Neural cell (in vitro differentiated cells): ENCODE measurements at regions not wholly inside any gene's neighbourhood (a gene's known extent, or its start where the extent isn't known, plus 50 kb on each side); places are given as distances from the start of the nearest gene placed in this dataset.

Experiments
- H2AFZ ChIP-seq: fragments of 200-600, 300-800 bp; sonication (generic), shearing (Covaris generic); 2 replicates; pipeline ENCODE4 v1.6.0; 2014; ENCODE audit warnings: low read depth, mild to moderate bottlenecking, antibody characterized with exemption, low read length, moderate library complexity
- H3F3A ChIP-seq: fragments of 200-600 bp; shearing (Covaris generic); 2 replicates; pipeline ENCODE4 v1.6.1; 2016; ENCODE audit warnings: mild to moderate bottlenecking, moderate library complexity, mixed read lengths, antibody characterized with exemption, low read length; ENCODE audit not compliant: insufficient read depth, poor library complexity, severe bottlenecking
- H3K27ac ChIP-seq: fragments of 200-600, 300-800 bp; sonication (generic), shearing (Covaris generic); 2 replicates; pipeline ENCODE4 v1.5.1; 2014; ENCODE audit warnings: mild to moderate bottlenecking, low read length, moderate library complexity
- H3K27me3 ChIP-seq: fragments of 300-800, 200-600 bp; sonication (generic), shearing (Covaris generic); 2 replicates; pipeline ENCODE4 v1.6.0; 2014; ENCODE audit warnings: mild to moderate bottlenecking, low read depth, low read length, moderate library complexity; ENCODE audit not compliant: insufficient read depth
- H3K36me3 ChIP-seq: fragments of 300-800, 200-600 bp; sonication (generic), shearing (Covaris generic); 2 replicates; pipeline ENCODE4 v1.5.1; 2014; ENCODE audit warnings: mild to moderate bottlenecking, antibody characterized with exemption, low read length, moderate library complexity; ENCODE audit not compliant: insufficient read depth
- H3K4me2 ChIP-seq: fragments of 300-800, 200-600 bp; sonication (generic), shearing (Covaris generic); 2 replicates; pipeline ENCODE4 v1.6.0; 2014; ENCODE audit warnings: mild to moderate bottlenecking, low read length
- H3K4me3 ChIP-seq: fragments of 300-800, 200-600 bp; sonication (generic), shearing (Covaris generic); 2 replicates; pipeline ENCODE4 v1.5.1; 2014; ENCODE audit warnings: mild to moderate bottlenecking, low read length, moderate library complexity
- H3K79me2 ChIP-seq: fragments of 200-600 bp; shearing (Covaris generic); replicated peaks from 2 replicates; pipeline ENCODE4 v1.6.0; 2014; ENCODE audit warnings: mild to moderate bottlenecking, low read length, moderate library complexity; ENCODE audit not compliant: insufficient read depth
- H3K9ac ChIP-seq: fragments of 300-800, 200-600 bp; sonication (generic), shearing (Covaris generic); 2 replicates; pipeline ENCODE4 v1.6.1; 2016; ENCODE audit warnings: mild to moderate bottlenecking, low read length, mixed read lengths
- H3K9me2 ChIP-seq: fragments of 200-600 bp; shearing (Covaris generic); 2 replicates; pipeline ENCODE4 v1.6.1; 2016; ENCODE audit warnings: mild to moderate bottlenecking, low read length, mixed read lengths; ENCODE audit not compliant: insufficient read depth
- H3K9me3 ChIP-seq: fragments of 200-600, 300-800 bp; sonication (generic), shearing (Covaris generic); 2 replicates; pipeline ENCODE4 v1.6.1; 2016; ENCODE audit warnings: mild to moderate bottlenecking, mixed run types, low read length, moderate library complexity, mixed read lengths
- H4K20me1 ChIP-seq: fragments of 200-600 bp; shearing (Covaris generic); 2 replicates; pipeline ENCODE4 v1.6.1; 2016; ENCODE audit warnings: mild to moderate bottlenecking, mixed run types; ENCODE audit not compliant: insufficient read depth
- CTCF ChIP-seq: fragments of 450-650 bp; IDR thresholded peaks from 2 replicates; pipeline ENCODE4 v1.5.1; 2014; ENCODE audit warnings: antibody characterized with exemption, mild to moderate bottlenecking, moderate library complexity; ENCODE audit not compliant: poor library complexity, severe bottlenecking
- EP300 ChIP-seq: fragments of 450-650 bp; conservative IDR thresholded peaks from 2 replicates; pipeline ENCODE4 v1.6.1; 2014; ENCODE audit warnings: antibody characterized with exemption, mild to moderate bottlenecking, moderate library complexity; ENCODE audit not compliant: poor library complexity, severe bottlenecking
- EZH2 ChIP-seq: fragments of 200-600, 300-800 bp; shearing (Covaris generic), sonication (generic); IDR thresholded peaks from 2 replicates; pipeline ENCODE4 v1.6.1; 2014; ENCODE audit warnings: antibody characterized with exemption, low read length, borderline replicate concordance, mild to moderate bottlenecking; ENCODE audit not compliant: insufficient read depth, poor library complexity, severe bottlenecking
- MXI1 ChIP-seq: fragments of 450-650 bp; conservative IDR thresholded peaks from 2 replicates; pipeline ENCODE4 v1.6.1; 2014; ENCODE audit warnings: antibody characterized with exemption, mild to moderate bottlenecking; ENCODE audit not compliant: poor library complexity, severe bottlenecking
- POLR2AphosphoS5 ChIP-seq: IDR thresholded peaks from 2 replicates; pipeline ENCODE4 v1.6.1; 2012
- RAD21 ChIP-seq: fragments of 450-650 bp; conservative IDR thresholded peaks from 2 replicates; pipeline ENCODE4 v1.6.1; 2014; ENCODE audit warnings: antibody characterized with exemption, mild to moderate bottlenecking, moderate library complexity
- REST ChIP-seq: IDR thresholded peaks from 2 replicates; pipeline ENCODE4 v1.6.1; 2012; ENCODE audit warnings: borderline replicate concordance
- SMC3 ChIP-seq: fragments of 450-650 bp; conservative IDR thresholded peaks from 2 replicates; pipeline ENCODE4 v1.6.1; 2014; ENCODE audit warnings: antibody characterized with exemption, mild to moderate bottlenecking, moderate library complexity; ENCODE audit not compliant: poor library complexity
- TAF1 ChIP-seq: IDR thresholded peaks from 2 replicates; pipeline ENCODE4 v1.6.1; 2012; ENCODE audit warnings: low read depth

DNA sequence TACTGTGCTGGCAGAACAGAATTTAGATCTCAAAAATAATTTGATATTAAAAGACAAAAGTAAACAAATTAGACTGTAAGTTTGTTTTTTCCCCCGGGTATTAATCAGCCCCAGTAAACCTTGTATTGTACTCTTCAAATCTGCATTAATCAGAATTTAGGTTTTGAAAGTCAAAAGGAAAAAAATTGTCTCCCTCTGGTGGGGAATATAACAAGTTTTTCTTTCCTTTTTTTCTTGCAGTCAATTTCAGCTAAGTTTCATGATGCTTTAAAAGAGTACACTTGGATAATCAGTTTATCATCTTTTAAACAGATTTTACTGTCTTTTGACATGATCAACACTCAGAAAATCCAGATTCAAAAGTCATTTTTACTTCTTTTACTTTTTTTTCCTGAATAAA lies 134.5 kb upstream of the PKN2 start:
- Histone ChIP-seq H3K9me2 (no peaks in the 10 kb centered on the region), H3K27me3 (no peaks in the 10 kb centered on the region), H2AFZ (no peak overlapping the region), H3K9me3 (no peaks in the 10 kb centered on the region), H3K9ac (no peak overlapping the region), H3F3A (no peaks in the 10 kb centered on the region), H3K27ac (no peak overlapping the region), H4K20me1 (no peaks in the 10 kb centered on the region), H3K36me3 (no peaks in the 10 kb centered on the region), H3K4me3 (no peak overlapping the region), H3K4me2 (no peak overlapping the region), H3K79me2 (no peaks in the 10 kb centered on the region)
- no peak for TF ChIP-seq EP300
- peak; percentile 52 for TF ChIP-seq SMC3
- peak; percentile 41 for TF ChIP-seq CTCF

- Histone ChIP-seq H3K9me3 (no peaks in the 10 kb centered on the region), H3F3A (no peaks in the 10 kb centered on the region), H3K9me2 (no peaks in the 10 kb centered on the region), H3K27ac (no peak overlapping the region), H3K79me2 (no peaks in the 10 kb centered on the region), H3K4me2 (no peak overlapping the region), H3K27me3 (no peaks in the 10 kb centered on the region), H3K9ac (no peak overlapping the region), H2AFZ (no peak overlapping the region), H3K36me3 (no peaks in the 10 kb centered on the region), H3K4me3 (no peak overlapping the region), H4K20me1 (no peaks in the 10 kb centered on the region)
- TF ChIP-seq SMC3 = no peak
- no peak for TF ChIP-seq CTCF
- no peak for TF ChIP-seq TAF1
- no peak for TF ChIP-seq EP300
- no peak for TF ChIP-seq POLR2AphosphoS5
- no peak for TF ChIP-seq RAD21
- no peak for TF ChIP-seq REST
- TF ChIP-seq MXI1 = no peak
- no peak for TF ChIP-seq EZH2
These were observed 131.8 kb upstream of the PKN2 start for GRCh38 chr1:88552226-88552625.
